GM12878 (cell line): ENCODE measurements at regions not wholly inside any gene's neighbourhood (a gene's known extent, or its start where the extent isn't known, plus 50 kb on each side); places are given as distances from the start of the nearest gene placed in this dataset.

Experiments used
- ATAC-seq: fragments of 200-7000 bp; cut with Tn5 transposase; 3 replicates; pipeline ENCODE4 v1.9.1; 2020; ENCODE audit warnings: mild to moderate bottlenecking, moderate library complexity
- BruUV-seq: library from RNA; stranded (reverse); fragments of 400-500 nt; replicated peaks from 2 replicates; lab custom pipeline; 2021; lab: Mats Ljungman, UMichigan
- CTCF ChIA-PET: fragments of 300-600 bp; sonication (Branson Sonifier 250); formaldehyde crosslinking; extraction: SDS; loops from one replicate; lab custom pipeline; 2021; ENCODE audit warnings: inconsistent platforms; lab: Yijun Ruan, JAX
- POLR2A ChIA-PET: fragments of 350-600 bp; formaldehyde crosslinking; extraction: SDS; loops from one replicate; lab custom pipeline; 2021; ENCODE audit warnings: inconsistent platforms; lab: Charles Lee
- RAD21 ChIA-PET: fragments of 300-600 bp; sonication (Branson Sonifier 250); formaldehyde crosslinking; loops from one replicate; lab custom pipeline; 2023; ENCODE audit warnings: antibody characterized with exemption; ENCODE audit not compliant: unreplicated experiment; lab: Charles Lee
- SMC1A ChIA-PET: fragments of 300-600 bp; sonication (Branson Sonifier 250); formaldehyde crosslinking; loops from one replicate; lab custom pipeline; 2023; ENCODE audit not compliant: unreplicated experiment, uncharacterized antibody; lab: Charles Lee
- DNase-seq: peaks from one replicate; pipeline ENCODE4 v3.0.0-alpha.2; 2011; ENCODE audit warnings: low read depth, low spot score
- FAIRE-seq: peaks from 3 replicates; lab custom pipeline; 2011; peaks lifted over from hg19 to GRCh38; lab: Jason Lieb, UNC
- H2AFZ ChIP-seq: 2 replicates; pipeline ENCODE4 v1.6.0; 2011; ENCODE audit warnings: low read depth, low read length, control low read depth; ENCODE audit not compliant: control insufficient read depth
- H3K27ac ChIP-seq: 2 replicates; pipeline ENCODE4 v1.5.1; 2011; ENCODE audit warnings: control low read depth; ENCODE audit not compliant: control insufficient read depth, insufficient read depth
- H3K27me3 ChIP-seq, 2 experiments: replicated peaks in 1 of 2; 2 replicates each; pipeline versions ENCODE4 v1.6.0 to v1.6.1; 2011; ENCODE audit warnings: low read length in 1 of 2; ENCODE audit not compliant: control insufficient read depth in 2 of 2, insufficient read depth in 2 of 2
- H3K36me3 ChIP-seq, 2 experiments: 2 replicates each; pipeline ENCODE4 v1.5.1; 2011; ENCODE audit warnings: low read length in 1 of 2; ENCODE audit not compliant: control insufficient read depth in 2 of 2, insufficient read depth in 2 of 2
- H3K4me1 ChIP-seq: 2 replicates; pipeline ENCODE4 v1.6.1; 2011; ENCODE audit warnings: mild to moderate bottlenecking, low read length, moderate library complexity, mixed read lengths; ENCODE audit not compliant: control insufficient read depth, insufficient read depth
- H3K4me2 ChIP-seq: 2 replicates; pipeline ENCODE4 v1.6.0; 2011; ENCODE audit warnings: control low read depth; ENCODE audit not compliant: control insufficient read depth, insufficient read depth
- H3K4me3 ChIP-seq: fragments of 200-600 bp; sonication (generic); 2 replicates; pipeline ENCODE4 v1.5.1; 2016
- H3K79me2 ChIP-seq: 2 replicates; pipeline ENCODE4 v1.6.0; 2011; ENCODE audit warnings: low read length; ENCODE audit not compliant: control insufficient read depth, insufficient read depth
- H3K9ac ChIP-seq: 2 replicates; pipeline ENCODE4 v1.8.0; 2011; ENCODE audit warnings: low read length, control low read depth, mixed read lengths; ENCODE audit not compliant: control insufficient read depth, insufficient read depth
- H3K9me3 ChIP-seq: replicated peaks from 3 replicates; pipeline ENCODE4 v1.5.1; 2011; ENCODE audit warnings: mild to moderate bottlenecking, low read length; ENCODE audit not compliant: control insufficient read depth, insufficient read depth
- H4K20me1 ChIP-seq: 2 replicates; pipeline ENCODE4 v1.6.0; 2011; ENCODE audit not compliant: control insufficient read depth, insufficient read depth
- BHLHE40 ChIP-seq, 2 experiments: fragments of 450-650 bp in 1 of 2; IDR thresholded peaks; 2 replicates each; pipeline ENCODE4 v1.6.1; 2011 to 2017; ENCODE audit warnings: low read depth in 2 of 2, borderline replicate concordance in 1 of 2, improper control_type of control experiment in 1 of 2, low read length in 1 of 2, mild to moderate bottlenecking in 1 of 2
- BRCA1 ChIP-seq: IDR thresholded peaks from 2 replicates; pipeline ENCODE4 v1.6.1; 2011; ENCODE audit warnings: low read depth, low read length, improper control_type of control experiment
- ELK1 ChIP-seq: IDR thresholded peaks from 2 replicates; pipeline ENCODE4 v1.6.1; 2012; ENCODE audit warnings: low read depth, low read length, improper control_type of control experiment
- FOXK2 ChIP-seq: fragments of 450-650 bp; IDR thresholded peaks from 2 replicates; pipeline ENCODE4 v1.6.1; 2017; ENCODE audit warnings: mild to moderate bottlenecking, moderate library complexity
- IRF3 ChIP-seq: fragments of 450-650 bp; IDR thresholded peaks from 2 replicates; pipeline ENCODE4 v1.6.1; 2014; ENCODE audit warnings: mild to moderate bottlenecking
- MEF2B ChIP-seq: fragments of 450-650 bp; IDR thresholded peaks from 2 replicates; pipeline ENCODE4 v1.6.1; 2018; ENCODE audit warnings: mild to moderate bottlenecking, moderate library complexity; ENCODE audit not compliant: partially characterized antibody, poor library complexity, severe bottlenecking
- NR2C2 ChIP-seq: IDR thresholded peaks from 2 replicates; pipeline ENCODE4 v1.6.1; 2011; ENCODE audit warnings: borderline replicate concordance, low read depth; ENCODE audit not compliant: control insufficient read depth, insufficient read length
- SKIL ChIP-seq: fragments of 450-650 bp; IDR thresholded peaks from 2 replicates; pipeline ENCODE4 v1.6.1; 2017; ENCODE audit warnings: mild to moderate bottlenecking, low read depth, inconsistent platforms; ENCODE audit not compliant: poor library complexity, severe bottlenecking
- ZNF207 ChIP-seq: fragments of 450-650 bp; IDR thresholded peaks from 2 replicates; pipeline ENCODE4 v1.6.1; 2014; ENCODE audit warnings: antibody characterized with exemption, mild to moderate bottlenecking, borderline replicate concordance
- ZNF274 ChIP-seq: IDR thresholded peaks from one replicate; pipeline ENCODE4 v1.8.0; 2011; ENCODE audit not compliant: insufficient read length, insufficient read depth
- WGBS: methylation state at CpG from one replicate; pipeline ENCODE4 v1.1.6; 2016; ENCODE audit warnings: low lambda C conversion rate; ENCODE audit not compliant: insufficient replicate concordance, insufficient coverage; ENCODE audit errors: missing lambda C conversion rate; 5-methylcytosine and 5-hydroxymethylcytosine counted together
- in situ Hi-C: fragments of 300-500 bp; cut with MboI; formaldehyde crosslinking; loops from 9 replicates; pipeline ENCODE4 v1.14.3; 2018; ENCODE audit warnings: mixed read lengths
- intact Hi-C: fragments of 100-400 bp; cut with micrococcal nuclease; formaldehyde crosslinking; loops from one replicate; pipeline ENCODE4 v1.14.2; 2022; ENCODE audit not compliant: unreplicated experiment

GRCh38 chr2:221361633-221362032 is 210.5 kb downstream of the EPHA4 start:
- Histone ChIP-seq H3K79me2 (no peaks in the 10 kb centered on the region), H3K4me3 (no peak overlapping the region), H3K9me3 (no peaks in the 10 kb centered on the region), H3K36me3 (no peaks in the 10 kb centered on the region), H3K4me1 (no peaks in the 10 kb centered on the region), H3K4me2 (no peak overlapping the region), H2AFZ (no peak overlapping the region), H3K27ac (no peak overlapping the region), H3K9ac (no peak overlapping the region), H3K27me3 (no peaks in the 10 kb centered on the region), H4K20me1 (no peaks in the 10 kb centered on the region)
- BruUV-seq = no TSS peak
- FAIRE-seq (no peak), DNase-seq (no peak), ATAC-seq (no peak)
- ChIA-PET RAD21 (no interaction called here), POLR2A (no interaction called here), SMC1A (interaction anchor here (1.0 to 1.8 kb wide), 2 partner anchors 19 to 23 kb away, joined by 3 to 5 read pairs; no protein-coding TSS in a partner anchor), CTCF (interaction anchor here (0.7 kb wide), 1 partner anchor 685 kb away, joined by 3 read pairs; no protein-coding TSS in a partner anchor)
- 47% methylated on average over 4 of the region's 4 CpGs for WGBS
- intact Hi-C loops = no loop called here
- in situ Hi-C loops = no loop called here
- TF ChIP-seq BRCA1 (no peak), IRF3 (no peak), ZNF274 (no peak), NR2C2 (no peak), MEF2B (no peak), FOXK2 (no peak)

GRCh38 chr2:221364672-221365071 is 207.4 kb downstream of the EPHA4 start:
- no peaks in the 10 kb centered on the region for H3K79me2 ChIP-seq
- H3K36me3 ChIP-seq = no peaks in the 10 kb centered on the region
- RAD21 ChIA-PET = no interaction called here
- FAIRE-seq (no peak), DNase-seq (no peak), ATAC-seq (no peak)
- no peaks in the 10 kb centered on the region for H3K4me1 ChIP-seq
- H3K27ac ChIP-seq = no peak overlapping the region
- no peak overlapping the region for H3K9ac ChIP-seq
- intact Hi-C loops (no loop called here), in situ Hi-C loops (no loop called here)
- POLR2A ChIA-PET = no interaction called here
- no peak overlapping the region for H3K4me3 ChIP-seq
- 30% methylated on average over 3 of the region's 3 CpGs for WGBS
- SMC1A ChIA-PET = no interaction called here
- H2AFZ ChIP-seq = no peak overlapping the region
- H4K20me1 ChIP-seq = no peaks in the 10 kb centered on the region
- CTCF ChIA-PET = no interaction called here
- no peak overlapping the region for H3K4me2 ChIP-seq
- no peaks in the 10 kb centered on the region for H3K9me3 ChIP-seq
- BruUV-seq = no TSS peak
- H3K27me3 ChIP-seq = no peaks in the 10 kb centered on the region
- TF ChIP-seq ZNF207 = no peak
- TF ChIP-seq ELK1 = no peak
- TF ChIP-seq SKIL = no peak
- no peak for TF ChIP-seq BHLHE40 (IDR thresholded peaks at IDR 0.05; ENCODE audit: borderline replicate concordance in 1 of 2, low read depth in 2 of 2, low read length in 1 of 2)
- no peak for TF ChIP-seq ZNF274
